Brain microvascular endothelial cell (primary cell): ENCODE measurements at regions not wholly inside any gene's neighbourhood (a gene's known extent, or its start where the extent isn't known, plus 50 kb on each side); places are given as distances from the start of the nearest gene placed in this dataset.

Experiments used
- DNase-seq: peaks from one replicate; pipeline ENCODE4 v3.0.0-alpha.2; 2020
- H3K27ac ChIP-seq: fragments of 250-450 bp; sonication (Bioruptor Pico); 2 replicates; pipeline ENCODE4 v1.5.1; 2020; ENCODE audit warnings: mild to moderate bottlenecking, moderate library complexity
- H3K27me3 ChIP-seq: fragments of 250-450 bp; sonication (Bioruptor Pico); replicated peaks from 2 replicates; pipeline ENCODE4 v1.5.1; 2020; ENCODE audit warnings: mild to moderate bottlenecking
- H3K36me3 ChIP-seq: fragments of 250-450 bp; sonication (Bioruptor Pico); replicated peaks from 2 replicates; pipeline ENCODE4 v1.5.1; 2020; ENCODE audit warnings: mild to moderate bottlenecking
- H3K4me3 ChIP-seq: 2 replicates; pipeline ENCODE4 v1.5.1; 2011; ENCODE audit warnings: low read depth, mild to moderate bottlenecking, control low read depth, low read length, moderate library complexity
- in situ Hi-C: cut with HindIII; loops from 2 replicates; pipeline ENCODE4 v1.10.0; 2017; ENCODE audit warnings: low sequenced_read_pairs, low pct_ligation_motif_present
- TF ChIP-seq, protein P1 (sequence below): IDR thresholded peaks from 2 replicates; pipeline ENCODE4 v1.5.1; 2011; ENCODE audit warnings: low read depth, mild to moderate bottlenecking, moderate library complexity, low read length, control low read depth, inconsistent platforms; ENCODE audit errors: missing control alignments

DNA sequence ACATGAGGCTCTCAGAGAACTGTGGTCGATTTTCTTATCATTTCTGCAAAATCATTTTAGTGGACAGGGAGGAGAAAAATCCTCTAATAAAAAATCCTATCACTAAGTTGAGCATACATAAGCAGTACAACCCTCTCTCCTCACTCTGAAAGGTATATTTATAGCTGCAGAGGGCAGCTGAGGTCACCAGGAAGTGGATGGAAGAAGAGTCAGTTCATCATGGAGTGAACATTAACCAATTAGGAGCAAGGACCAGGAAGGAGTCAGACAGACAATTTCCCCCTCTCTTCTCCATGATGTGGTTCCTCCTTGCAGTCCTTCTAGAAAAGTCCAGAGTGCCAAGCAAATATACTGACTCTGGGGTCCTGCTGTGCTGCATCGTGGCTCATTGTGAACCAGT lies 253.7 kb downstream of the TOX3 start:
- no peak for DNase-seq
- TF ChIP-seq, protein P1, sequence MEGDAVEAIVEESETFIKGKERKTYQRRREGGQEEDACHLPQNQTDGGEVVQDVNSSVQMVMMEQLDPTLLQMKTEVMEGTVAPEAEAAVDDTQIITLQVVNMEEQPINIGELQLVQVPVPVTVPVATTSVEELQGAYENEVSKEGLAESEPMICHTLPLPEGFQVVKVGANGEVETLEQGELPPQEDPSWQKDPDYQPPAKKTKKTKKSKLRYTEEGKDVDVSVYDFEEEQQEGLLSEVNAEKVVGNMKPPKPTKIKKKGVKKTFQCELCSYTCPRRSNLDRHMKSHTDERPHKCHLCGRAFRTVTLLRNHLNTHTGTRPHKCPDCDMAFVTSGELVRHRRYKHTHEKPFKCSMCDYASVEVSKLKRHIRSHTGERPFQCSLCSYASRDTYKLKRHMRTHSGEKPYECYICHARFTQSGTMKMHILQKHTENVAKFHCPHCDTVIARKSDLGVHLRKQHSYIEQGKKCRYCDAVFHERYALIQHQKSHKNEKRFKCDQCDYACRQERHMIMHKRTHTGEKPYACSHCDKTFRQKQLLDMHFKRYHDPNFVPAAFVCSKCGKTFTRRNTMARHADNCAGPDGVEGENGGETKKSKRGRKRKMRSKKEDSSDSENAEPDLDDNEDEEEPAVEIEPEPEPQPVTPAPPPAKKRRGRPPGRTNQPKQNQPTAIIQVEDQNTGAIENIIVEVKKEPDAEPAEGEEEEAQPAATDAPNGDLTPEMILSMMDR, result no peak
- in situ Hi-C loops, result no loop called here
- no peaks in the 10 kb centered on the region for H3K36me3 ChIP-seq
- H3K27ac ChIP-seq, result no peak overlapping the region
- no peaks in the 10 kb centered on the region for H3K27me3 ChIP-seq
- H3K4me3 ChIP-seq, result no peak overlapping the region

DNA sequence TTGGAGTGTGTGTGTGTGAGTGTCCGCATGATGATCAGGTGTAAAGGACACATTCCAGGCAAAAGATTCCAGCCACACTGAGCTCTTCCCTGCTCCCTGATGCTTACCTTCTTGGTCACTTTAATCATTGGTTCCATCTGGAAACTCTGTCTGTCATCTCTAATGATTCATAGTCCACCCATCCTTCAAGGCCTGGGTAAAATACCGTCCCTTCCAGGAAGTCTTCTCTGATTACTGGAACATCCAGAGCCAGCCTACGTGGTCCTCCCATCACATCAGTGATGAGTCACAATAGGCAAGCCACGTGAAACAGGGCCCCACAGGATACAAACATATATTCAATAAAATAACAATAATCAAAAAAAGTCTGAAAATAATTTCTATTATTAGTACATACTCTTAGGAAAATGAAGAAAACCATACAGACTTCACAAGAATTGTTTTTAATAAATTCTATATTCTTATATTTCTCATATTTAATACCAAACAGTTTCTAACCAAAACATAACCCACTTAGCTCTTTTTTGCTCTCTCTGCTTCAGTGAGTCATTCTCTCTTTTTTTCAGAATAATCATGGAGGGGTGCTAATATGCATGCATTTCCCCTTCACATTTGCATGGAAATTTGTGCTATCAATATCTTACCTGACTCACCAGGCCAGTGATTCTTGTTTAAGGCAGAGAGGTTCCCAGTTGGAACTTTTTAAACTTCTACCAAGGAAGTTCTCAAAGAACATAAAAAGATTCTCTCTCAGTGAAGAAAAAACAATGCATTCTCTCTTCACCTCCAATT lies 263.2 kb downstream of the TOX3 start:
- TF ChIP-seq, protein P1, result no peak
- Histone ChIP-seq H3K27ac (no peak overlapping the region), H3K36me3 (no peaks in the 10 kb centered on the region), H3K27me3 (no peaks in the 10 kb centered on the region), H3K4me3 (no peak overlapping the region)
- in situ Hi-C loops, result no loop called here
- DNase-seq, result peak; percentile 4

DNA sequence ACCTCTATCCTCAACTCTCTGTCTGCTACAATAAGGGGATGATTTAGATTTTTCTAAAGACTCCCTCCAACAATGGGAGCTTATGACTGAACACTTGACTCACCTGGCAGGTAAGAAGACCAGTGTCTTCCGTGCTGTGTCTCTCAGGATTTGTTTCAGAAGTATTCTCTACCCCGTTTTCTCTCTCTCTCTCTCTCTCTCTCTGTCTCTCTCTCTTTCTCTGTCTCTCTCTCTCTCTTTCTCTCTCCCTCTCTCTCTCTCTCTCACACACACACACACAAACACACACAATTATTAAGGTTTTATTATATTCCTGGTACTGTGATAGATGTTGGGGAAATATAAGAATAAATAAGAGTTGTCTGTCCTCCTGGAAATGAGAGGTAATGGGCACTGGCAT lies 263.9 kb downstream of the TOX3 start:
- Histone ChIP-seq H3K27ac (no peak overlapping the region), H3K4me3 (no peak overlapping the region), H3K27me3 (no peaks in the 10 kb centered on the region), H3K36me3 (no peaks in the 10 kb centered on the region)
- TF ChIP-seq, protein P1, result no peak
- DNase-seq, result no peak
- in situ Hi-C loops, result no loop called here

DNA sequence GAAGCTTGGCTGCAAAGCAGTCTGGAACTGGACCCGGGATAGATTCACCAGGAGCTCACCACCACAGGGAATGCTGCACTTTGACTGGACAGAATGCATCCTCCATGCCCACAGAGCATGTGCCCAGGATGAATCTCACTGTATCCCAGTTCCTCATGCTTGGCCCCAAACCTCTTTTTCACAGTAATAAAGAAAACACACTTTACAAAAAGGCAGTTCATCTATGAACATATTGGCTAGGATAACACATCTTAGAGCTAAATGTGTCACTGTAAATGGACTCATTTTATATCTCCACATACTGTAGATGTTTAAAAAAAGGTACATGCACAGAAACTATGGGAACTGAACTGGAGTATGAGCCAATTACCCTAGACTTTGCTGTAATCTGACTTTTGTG lies 266.9 kb downstream of the TOX3 start:
- Histone ChIP-seq H3K4me3 (no peak overlapping the region), H3K27ac (no peak overlapping the region), H3K36me3 (no peaks in the 10 kb centered on the region), H3K27me3 (no peaks in the 10 kb centered on the region)
- in situ Hi-C loops, result no loop called here
- TF ChIP-seq, protein P1, result no peak
- DNase-seq, result no peak

DNA sequence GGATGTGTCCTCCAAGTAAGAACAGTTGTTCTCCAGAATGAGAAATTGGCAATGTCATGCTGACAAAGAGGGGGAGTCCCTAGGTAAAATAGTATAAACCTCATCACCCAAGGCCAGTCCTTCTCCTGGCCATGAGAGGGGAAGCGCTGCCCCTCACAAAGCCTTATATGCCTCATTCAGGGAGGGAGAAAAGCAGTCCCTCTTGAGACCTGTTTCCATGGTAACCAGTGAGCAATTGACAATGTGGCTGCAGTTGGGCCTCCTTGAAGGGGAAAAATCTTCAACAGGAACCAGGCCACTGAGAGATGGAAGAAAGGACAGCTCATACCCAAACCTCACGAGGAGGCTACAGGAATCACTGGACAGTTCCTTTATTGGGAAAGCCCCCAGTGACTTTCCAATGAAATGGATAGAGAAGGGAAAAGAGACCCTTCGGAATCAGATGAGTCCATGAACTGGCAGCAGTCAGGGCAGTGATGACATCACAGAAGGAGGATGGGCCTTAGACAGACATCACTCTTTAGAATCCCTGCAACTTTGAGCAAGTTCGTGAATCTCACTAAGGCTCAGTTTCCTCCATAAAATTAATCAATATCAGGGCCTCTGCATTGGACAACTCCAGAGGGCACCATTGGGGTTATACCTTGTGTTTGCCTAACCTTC lies 275.7 kb downstream of the TOX3 start:
- Histone ChIP-seq H3K27me3 (no peaks in the 10 kb centered on the region), H3K36me3 (no peaks in the 10 kb centered on the region), H3K4me3 (no peak overlapping the region), H3K27ac (no peak overlapping the region)
- in situ Hi-C loops, result no loop called here
- TF ChIP-seq, protein P1, result no peak
- DNase-seq, result no peak
